Activated naive CD4-positive, alpha-beta T cell (primary cell): ENCODE measurements at regions not wholly inside any gene's neighbourhood (a gene's known extent, or its start where the extent isn't known, plus 50 kb on each side); places are given as distances from the start of the nearest gene placed in this dataset.
"Not testable (repeated sequence)": the region's sequence is repeated elsewhere in the genome, so short reads cannot be mapped to it uniquely, and the experiment has no call there.

Experiments
- DNase-seq, 4 experiments: peaks; one replicate each; lab custom pipeline; 2025; lab: John Stamatoyannopoulos, UW

DNA sequence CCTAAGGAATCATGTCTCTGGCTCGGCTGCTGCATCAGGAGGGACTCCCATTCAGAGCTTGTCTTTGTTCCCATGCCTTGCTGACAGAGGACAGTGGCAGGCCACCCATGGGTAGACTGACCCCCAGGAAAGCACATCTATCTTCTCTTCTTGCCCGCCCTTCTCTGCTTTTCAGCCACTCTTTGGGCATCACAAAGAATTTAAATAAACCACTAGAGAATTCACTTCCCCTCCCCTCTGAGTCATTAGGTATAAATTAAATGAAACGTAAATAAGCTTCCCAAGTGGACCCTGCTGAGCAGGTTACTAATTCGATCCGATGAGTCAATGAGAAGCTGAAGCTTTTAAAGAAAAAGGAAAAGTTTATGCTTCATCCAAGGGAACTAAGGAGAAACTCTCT, 97.0 kb downstream of the DRD1 start:
- no peak for DNase-seq

DNA sequence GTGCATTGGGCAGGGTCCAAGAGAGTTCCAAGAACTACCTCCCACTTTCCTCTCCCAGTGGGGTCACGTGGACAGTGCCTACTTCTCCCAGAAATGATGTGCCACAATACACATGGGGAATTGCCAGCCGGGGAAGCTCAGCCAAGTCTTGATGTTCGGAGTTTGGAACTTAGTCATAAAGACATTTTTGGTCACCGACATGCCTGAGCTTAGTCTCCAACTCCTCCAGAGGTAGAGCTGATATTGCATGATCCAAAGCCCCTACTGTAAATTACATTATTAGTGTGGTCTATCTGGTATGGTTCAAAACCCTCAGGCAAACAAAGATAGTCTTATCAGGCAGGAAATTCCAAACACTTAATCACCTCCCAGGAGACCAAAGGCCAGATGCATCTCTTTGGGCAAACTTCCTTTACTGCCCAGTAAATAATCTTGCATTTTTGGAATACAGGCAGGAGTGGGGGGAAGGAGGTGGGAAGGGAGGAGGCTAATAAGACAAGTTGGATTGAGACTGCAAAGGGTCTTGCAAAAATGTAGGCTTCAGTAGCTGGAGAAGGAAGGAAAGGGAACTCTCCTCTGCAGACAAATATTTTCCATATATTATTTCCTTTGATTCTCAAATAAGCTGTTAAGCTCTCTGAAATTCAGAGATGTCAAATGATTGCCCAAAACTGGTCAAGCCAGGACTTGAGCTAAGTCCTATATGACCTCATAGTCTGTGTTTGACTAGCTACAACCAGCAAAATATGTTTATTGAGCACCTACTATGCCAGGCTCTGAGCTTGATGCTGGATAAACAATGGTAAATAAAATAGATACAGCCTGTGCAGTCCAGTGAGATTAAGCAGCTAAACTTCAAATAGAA, 99.4 kb downstream of the DRD1 start:
- DNase-seq: no peak

DNA sequence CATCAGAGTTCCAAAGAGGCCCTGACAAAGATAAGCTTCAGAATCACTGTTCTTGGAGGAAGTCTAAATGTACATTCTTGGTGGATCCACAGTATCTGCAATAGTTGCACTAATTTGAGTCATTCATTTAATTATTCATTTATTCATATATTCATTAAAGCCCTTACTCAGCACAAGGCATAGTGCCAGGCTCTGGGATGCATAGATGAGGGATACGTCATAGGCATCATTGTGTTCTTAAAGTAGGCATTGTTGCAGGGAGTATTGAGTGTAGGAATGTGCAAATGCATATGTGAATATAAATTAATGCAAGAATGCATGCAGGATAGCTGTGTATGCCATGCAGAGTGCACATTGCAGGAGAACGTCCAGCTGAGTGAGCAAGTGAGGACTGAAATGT, 100.7 kb downstream of the DRD1 start:
- no peak for DNase-seq

DNA sequence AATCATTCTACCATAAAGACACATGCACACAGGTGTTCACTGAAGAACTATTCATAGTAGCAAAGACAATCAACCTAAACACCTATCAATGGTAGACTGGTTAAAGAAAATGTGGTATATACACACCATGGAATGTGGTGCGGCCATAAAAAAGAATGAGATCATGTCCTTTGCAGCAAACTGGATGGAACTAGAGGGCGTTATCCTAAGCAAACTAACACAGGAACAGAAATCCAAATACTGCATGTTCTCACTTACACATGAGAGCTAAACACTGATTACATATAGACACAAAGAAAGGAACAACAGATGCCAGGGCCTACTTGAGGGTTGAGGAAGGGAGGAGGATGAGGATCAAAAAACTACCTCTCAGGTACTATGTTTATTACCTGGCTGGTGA, 103.8 kb downstream of the DRD1 start:
- no peak for DNase-seq

DNA sequence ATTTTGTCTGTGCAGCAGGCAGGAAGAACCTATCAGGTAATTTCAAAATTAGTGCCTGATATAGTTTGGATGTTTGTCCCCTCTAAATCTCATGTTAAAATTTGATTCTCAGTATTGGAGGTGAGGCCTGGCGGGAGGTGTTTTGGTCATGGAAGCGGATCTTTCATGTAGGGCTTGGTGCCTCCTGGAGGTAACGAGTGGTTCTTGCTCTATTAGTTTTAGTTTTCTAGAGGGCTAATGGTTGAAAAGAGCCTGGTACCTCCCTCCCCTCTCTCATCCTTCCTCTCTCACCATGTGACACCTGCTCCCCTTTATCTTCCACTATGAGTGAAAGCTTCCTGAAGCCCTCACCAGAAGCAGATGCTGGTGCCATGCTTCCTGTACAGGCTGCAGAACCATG, 106.3 kb downstream of the DRD1 start:
- no peak for DNase-seq

DNA sequence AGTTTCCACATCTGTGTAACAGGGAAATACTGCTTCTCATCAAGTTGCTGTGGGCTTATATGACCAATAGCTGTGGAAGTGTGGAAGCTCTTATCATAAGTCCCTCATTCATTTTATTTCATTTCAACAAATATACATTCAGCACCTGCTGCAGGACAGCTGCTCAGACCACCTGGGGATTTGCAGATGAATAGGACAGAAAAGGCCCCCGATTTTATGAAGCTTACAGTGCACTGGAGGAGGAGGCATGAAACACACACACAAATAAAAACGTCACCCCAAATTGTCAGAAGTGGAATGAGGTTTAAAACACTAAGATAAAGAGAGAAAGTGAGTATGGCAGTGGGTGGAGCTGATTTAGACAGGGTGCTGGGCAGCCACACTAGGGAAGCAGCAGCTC, 107.2 kb downstream of the DRD1 start:
- DNase-seq: no peak

DNA sequence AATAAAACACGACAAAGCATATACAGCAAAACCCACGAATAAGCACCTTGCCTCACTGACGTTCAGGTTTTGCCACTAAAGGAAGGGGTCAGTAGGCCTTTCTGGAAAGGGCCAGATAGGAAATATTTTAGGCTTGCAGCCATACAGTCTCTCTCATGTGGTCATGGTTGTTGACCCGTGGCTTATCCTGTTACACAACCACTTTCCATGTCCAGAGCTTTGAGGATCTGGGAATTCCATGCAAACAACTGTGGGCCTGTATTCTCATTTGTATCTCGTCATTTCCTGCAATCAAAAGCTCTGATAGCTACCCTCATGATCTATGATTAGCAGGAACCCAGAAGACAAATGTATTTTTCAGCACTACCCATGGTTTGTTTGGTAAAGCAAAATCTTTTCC, 108.3 kb downstream of the DRD1 start:
- no peak for DNase-seq

DNA sequence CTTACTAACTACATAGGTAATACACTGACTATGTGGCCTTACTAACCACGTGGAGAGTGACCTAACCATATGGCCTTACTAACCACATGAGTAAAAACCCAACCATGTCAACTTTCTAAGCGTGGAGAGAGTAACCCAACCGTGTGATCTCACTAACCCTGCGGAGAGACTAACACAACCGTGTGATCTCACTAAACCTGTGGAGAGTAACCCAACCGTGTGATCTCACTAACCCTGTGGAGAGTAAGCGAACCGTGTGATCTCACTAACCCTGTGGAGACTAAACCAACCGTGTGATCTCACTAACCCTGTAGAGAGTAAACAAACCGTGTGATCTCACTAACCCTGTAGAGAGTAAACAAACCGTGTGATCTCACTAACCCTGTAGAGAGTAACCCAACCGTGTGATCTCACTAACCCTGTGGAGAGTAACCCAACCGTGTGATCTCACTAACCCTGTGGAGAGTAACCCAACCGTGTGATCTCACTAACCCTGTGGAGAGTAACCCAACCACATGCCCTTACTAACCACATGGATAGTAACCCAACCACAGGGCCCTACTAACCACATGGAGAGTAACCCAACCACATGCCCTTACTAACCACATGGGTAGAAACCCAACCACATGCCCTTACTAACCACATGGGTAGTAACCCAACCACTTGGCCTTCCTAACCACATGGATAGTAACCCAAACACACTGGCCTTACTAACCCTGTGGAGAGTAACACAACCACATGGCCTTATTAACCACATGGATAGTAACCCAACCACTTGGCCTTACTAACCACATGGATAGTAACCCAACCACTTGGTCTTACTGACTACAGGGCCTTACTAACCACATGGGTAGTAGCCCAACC, 112.6 kb downstream of the DRD1 start:
- DNase-seq: not testable (repeated sequence)

DNA sequence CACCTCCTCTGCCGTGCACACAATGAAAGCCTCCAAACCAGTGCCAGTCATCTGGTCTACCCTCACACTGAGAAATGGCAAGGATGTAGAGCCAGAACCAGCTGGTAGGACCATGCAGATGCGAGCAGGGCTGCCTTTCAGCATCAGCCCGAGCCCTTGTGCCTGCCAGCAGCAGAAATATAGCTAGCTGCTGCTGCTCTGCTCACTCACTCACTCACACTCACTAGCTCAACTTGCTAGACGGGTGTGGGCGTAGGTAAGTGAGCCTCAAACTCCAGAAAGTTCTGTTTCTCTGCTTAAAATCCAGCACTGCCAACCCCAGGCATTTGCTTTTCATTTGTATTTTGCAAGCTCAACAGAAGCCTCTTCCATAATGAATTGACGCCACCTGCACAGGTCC, 114.0 kb downstream of the DRD1 start:
- DNase-seq: no peak

DNA sequence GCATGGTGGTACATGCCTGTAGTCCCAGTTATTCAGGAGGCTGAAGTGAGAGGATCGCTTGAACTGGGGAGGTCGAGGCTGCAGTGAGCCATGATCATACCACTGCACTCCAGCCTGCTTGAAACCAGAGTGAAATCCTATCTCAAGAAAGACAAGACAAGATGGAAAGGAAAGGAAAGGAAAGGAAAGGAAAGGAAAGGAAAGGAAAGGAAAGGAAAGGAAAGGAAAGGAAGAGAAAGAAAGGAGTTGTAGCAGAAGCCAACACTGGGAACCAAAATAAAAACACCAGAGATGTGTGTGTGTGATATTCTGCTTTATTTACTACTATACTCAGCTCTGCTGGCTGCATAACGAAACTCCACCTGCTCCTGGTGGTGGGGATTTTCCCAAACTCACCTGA, 115.3 kb downstream of the DRD1 start:
- DNase-seq: no peak

DNA sequence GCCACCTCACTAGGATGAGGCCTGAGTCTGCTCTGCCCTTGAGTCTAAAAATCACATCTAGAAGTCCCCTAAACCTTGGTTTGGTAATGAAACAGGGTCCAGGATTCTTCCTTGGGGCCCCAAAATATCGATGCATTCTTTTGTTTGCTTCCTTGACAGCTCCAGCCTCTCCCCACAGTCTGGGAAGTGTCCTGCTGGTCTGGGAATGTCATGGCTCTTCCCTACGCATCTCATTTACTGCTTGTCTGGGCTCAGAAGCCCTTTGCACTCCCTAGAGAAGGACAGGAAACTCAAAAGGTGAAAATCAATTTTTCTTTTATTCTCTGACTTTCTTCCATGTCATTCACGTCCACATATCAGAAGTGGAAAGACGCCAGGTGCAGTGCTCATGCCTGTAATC, 115.8 kb downstream of the DRD1 start:
- no peak for DNase-seq

DNA sequence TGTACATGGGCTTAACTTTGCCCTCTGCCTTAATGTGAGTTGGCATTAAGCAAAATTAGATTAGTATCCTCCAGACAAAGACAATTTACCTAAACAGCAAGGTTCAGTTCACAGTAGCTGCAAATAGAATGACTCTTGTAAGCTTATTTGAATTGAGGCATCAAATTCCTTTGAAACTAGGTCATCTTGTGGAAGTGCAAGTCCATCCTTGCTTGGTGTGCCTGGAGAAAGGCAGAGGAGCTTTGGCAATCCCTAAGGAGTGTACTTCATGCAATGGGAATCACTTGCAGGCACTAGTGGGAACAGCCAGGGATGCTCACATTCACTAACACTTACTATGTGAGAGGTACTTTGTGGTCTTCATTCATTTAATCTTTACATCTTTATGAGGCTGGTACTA, 118.3 kb downstream of the DRD1 start:
- no peak for DNase-seq

DNA sequence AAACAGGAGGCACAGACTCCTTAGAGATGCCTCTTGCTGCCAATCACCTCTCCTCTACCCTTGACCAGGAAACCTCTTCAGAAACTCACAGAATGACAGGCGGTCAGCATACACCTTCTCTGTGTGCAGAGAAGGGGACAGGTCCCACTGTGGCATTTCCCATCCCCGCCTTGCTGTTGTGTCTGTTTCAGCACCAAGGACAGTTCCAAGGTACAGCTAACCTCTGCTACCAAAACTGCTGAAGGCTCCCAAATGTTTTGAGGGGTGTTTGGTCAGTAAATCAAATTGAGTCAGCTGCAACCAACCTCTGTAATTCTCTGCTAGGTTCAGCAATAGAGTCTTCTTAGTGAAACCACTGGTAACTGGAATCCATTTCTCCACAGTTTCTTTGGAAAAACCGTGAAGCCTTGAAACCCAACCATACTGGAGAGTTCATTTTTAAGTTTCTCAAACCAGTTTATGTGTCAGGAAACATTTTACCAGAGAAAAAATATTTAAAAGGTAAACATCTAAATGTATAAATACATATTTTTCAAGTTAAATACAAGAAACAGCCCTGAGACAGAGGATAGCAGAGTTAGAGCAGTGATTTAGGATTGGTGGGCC, 122.0 kb downstream of the DRD1 start:
- DNase-seq: no peak

DNA sequence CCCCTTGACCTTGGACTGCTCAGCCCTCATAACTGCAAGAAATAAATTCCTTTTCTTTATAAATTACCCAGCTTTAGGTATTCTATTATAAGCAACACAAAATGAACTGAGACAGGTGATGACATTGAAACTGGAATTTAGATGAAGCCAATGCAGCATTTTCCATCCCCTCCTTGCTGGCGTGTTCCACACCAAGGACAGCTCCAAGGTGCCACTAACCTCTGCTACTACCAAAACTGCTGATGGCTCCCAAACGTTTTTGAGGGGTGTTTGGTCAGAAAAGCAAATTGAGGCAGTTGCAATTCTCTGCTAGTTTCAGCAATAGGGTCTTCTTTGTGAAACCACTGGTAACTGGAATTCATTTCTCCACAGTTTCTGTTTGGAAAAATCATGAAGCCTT, 124.8 kb downstream of the DRD1 start:
- no peak for DNase-seq

DNA sequence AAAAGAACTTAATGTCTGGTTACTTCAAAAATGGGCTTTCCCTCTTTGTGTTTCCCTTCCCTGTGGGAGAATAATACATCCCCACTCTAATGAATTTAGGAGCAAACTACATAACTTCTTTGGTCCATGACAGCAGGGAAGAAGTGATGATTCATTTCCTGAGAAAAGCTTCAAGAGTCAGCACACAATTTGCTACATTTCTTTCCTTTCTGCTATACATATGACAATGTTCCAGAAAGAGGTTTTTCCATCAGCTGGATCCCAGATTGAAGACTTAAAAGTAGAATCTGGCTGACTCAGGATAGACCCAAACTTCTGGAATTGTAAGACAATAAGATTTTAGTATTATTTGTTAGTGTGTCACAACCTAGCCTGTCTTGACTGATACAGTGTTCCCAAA, 126.1 kb downstream of the DRD1 start:
- no peak for DNase-seq

DNA sequence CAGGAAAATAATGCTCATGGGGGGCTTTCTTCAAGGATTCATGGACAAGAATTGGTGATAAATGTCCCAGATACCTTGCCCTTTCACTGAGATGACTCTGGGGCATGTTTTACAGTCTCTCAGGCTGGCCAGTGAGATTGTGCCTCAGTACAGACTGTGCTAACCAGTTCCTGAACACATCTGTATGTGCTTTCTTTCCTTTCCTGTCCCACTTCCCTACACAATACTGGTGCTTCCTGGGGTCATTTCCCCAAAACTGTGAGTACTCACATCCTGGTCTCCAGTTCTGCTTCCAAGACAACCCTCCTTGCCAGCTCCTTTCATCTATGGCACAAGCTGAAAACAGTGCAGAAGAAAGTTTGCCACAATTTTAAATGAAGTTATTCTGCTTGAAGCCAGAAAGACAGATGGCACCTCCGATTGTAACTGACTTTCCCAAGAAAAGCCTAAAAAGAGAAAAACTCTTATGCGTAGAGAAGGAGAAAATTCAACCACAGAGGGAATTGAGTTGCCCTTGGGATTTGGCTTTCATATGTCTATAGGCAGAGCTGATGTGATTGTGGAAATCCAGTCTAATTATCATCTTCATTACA, 134.7 kb downstream of the DRD1 start:
- no peak for DNase-seq

DNA sequence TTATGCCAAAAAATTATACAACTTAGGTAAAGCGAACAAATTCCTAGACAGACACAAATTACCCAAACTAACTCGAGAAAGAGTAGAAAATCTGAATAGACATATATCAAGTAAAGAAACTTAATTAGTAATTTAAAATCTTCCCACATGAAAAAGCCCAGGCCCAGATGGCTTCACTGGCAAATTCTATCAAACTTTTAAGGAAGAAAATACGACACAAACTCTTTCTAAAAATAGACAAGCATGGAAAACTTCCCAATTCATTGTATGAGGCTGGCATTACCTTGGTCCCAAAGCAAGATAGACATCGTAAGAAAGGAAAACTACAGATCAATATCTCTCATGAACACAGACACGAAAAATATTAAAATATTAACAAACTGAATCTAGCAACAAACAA, 135.3 kb downstream of the DRD1 start:
- DNase-seq: no peak

DNA sequence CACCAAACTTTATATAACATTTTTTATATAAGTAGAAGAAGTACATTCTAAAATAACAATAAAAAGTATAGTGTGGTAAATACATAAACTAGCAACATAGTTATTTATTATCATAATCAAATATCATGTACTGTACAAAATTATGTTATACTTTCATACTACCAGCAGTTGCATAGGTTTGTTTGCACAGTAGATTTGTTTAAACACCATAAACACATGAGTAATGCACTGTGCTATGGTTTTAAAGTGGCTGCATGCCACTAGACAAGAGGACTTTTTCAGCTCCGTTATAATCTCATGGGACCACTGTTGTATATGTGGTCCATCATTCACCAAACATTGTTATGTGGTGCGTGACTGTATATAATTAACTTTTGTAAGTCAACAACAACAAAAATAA, 137.6 kb downstream of the DRD1 start:
- no peak for DNase-seq

DNA sequence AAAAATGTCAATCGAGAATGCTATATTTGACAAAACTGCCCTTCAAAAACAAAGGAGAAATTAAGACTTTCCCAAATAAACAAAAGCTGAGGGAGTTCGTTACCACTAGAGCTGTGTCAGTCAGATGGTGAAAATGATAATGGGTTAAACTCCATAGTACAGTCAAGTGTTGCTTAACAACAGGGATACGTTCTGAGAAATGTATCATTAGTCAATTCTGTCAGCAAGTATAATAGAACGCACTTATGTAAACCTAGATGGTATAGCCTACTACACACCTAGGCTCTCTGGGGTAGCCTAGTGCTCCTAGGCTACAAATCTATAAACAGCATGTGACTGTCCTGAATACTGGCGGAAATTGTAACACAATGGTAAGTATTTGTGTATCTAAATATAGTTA, 138.7 kb downstream of the DRD1 start:
- no peak for DNase-seq

DNA sequence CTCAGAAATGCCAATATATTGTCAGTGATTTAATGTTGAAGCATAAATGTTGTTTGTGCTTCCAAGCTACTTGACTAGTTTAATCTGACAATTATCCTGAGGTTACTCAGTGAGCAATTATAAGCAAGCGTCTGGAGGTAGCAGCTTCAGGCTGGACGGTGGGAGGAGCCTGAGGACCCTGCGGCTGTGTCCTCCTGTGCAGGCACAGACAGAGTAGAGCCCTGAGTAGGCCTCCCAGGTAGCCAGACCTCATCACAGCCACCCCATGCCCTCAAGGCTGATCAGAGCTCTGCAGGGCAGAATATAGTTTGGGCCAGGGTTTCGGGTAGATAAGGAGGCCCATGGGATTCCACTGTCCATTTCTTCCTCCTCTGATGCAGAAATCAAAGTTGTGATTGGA, 153.6 kb downstream of the DRD1 start:
- no peak for DNase-seq

DNA sequence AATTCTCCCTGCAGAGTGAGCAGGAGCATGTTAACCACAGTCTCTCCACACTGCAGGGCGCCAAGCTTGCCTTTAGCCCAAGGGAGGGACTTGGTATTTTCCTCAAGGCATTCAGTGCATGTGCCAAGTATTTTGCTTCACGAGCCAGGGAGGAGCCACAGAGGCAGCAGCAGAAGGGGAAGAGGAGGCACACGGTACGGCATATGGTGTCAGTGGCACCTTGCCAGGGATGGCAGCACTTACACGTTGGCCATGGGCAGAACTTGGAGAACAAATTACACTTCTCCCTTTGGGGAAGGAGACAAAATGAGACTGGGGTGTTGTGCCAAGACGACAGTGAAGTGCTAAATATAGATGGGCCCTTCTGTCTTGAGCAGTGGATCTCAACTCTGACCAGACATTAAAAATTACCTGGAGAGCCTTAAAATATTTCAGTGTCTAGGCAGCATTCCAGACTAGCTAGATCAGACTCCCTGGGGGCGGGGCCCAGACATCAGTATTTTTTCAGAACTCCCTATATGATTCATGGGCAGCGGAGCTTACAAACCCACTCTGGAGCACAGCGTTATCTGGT, 155.8 kb downstream of the DRD1 start:
- DNase-seq: no peak

DNA sequence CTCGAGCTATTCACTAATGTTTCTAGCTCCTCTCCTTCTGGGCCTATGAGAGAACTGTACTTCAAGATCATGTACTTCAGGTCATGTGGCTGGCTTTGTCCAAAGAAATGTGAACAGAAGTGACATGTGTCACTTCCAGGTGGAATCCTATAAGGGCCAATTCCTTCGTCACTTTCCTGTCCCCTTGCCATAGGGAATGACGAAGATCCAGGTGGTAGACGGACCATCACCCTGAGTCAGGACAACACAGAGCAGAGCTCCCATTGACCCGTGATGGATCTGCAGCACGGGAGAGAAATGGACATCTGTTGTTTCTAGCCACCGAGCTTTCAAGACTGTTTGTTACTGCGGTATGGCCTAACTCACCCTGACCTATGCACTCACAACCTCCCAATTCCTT, 157.0 kb downstream of the DRD1 start:
- DNase-seq: no peak
